Parathyroid adenoma (tissue), 2 donors: ENCODE measurements at regions not wholly inside any gene's neighbourhood (a gene's known extent, or its start where the extent isn't known, plus 50 kb on each side); places are given as distances from the start of the nearest gene placed in this dataset.

Experiments
- H2AFZ ChIP-seq: fragments of 300-600 bp; sonication (generic); one replicate; pipeline ENCODE4 v1.7.0; 2017; ENCODE audit warnings: antibody characterized with exemption, mild to moderate bottlenecking
- H3K27ac ChIP-seq: fragments of 300-600 bp; sonication (generic); one replicate; pipeline ENCODE4 v1.7.0; 2017
- H3K27me3 ChIP-seq: fragments of 300-600 bp; sonication (generic); one replicate; pipeline ENCODE4 v1.7.0; 2017; ENCODE audit warnings: low read length; ENCODE audit not compliant: control insufficient read depth, insufficient read depth
- H3K36me3 ChIP-seq: fragments of 300-600 bp; sonication (generic); one replicate; pipeline ENCODE4 v1.7.0; 2017; ENCODE audit warnings: low read length; ENCODE audit not compliant: control insufficient read depth, insufficient read depth
- H3K4me1 ChIP-seq: fragments of 300-600 bp; sonication (generic); one replicate; pipeline ENCODE4 v1.7.0; 2017; ENCODE audit warnings: control low read depth
- H3K4me2 ChIP-seq: fragments of 300-600 bp; sonication (generic); one replicate; pipeline ENCODE4 v1.7.0; 2017; ENCODE audit warnings: low read length
- H3K4me3 ChIP-seq: fragments of 300-600 bp; sonication (generic); one replicate; pipeline ENCODE4 v1.7.0; 2017; ENCODE audit warnings: low read depth, low read length
- H3K79me2 ChIP-seq: fragments of 300-600 bp; sonication (generic); one replicate; pipeline ENCODE4 v1.7.0; 2017; ENCODE audit warnings: control low read depth
- H3K9ac ChIP-seq: fragments of 300-600 bp; sonication (generic); one replicate; pipeline ENCODE4 v1.7.0; 2017; ENCODE audit warnings: mild to moderate bottlenecking
- H3K9me3 ChIP-seq: fragments of 300-600 bp; sonication (generic); one replicate; pipeline ENCODE4 v1.7.0; 2017; ENCODE audit warnings: low read length; ENCODE audit not compliant: control insufficient read depth
- CTCF ChIP-seq: fragments of 300-600 bp; sonication (generic); IDR thresholded peaks from one replicate; pipeline ENCODE4 v1.7.0; 2017; ENCODE audit warnings: antibody characterized with exemption, mild to moderate bottlenecking
- donor health status: primary hyperparathyroidism.

GRCh38 chr2:134770702-134771101 is 51.9 kb upstream of the TMEM163 start:
- no peaks in the 10 kb centered on the region for H3K9me3 ChIP-seq
- H3K9ac ChIP-seq: no peak overlapping the region
- no peaks in the 10 kb centered on the region for H3K36me3 ChIP-seq
- H3K27ac ChIP-seq: no peak overlapping the region
- no peak overlapping the region for H2AFZ ChIP-seq
- H3K4me1 ChIP-seq: peaks cover 14% of the 10 kb centered on the region
- H3K4me3 ChIP-seq: no peak overlapping the region
- no peak for TF ChIP-seq CTCF
- no peaks in the 10 kb centered on the region for H3K79me2 ChIP-seq
- H3K4me2 ChIP-seq: no peak overlapping the region
- H3K27me3 ChIP-seq: no peaks in the 10 kb centered on the region

GRCh38 chr2:134771313-134771801 is 52.6 kb upstream of the TMEM163 start:
- TF ChIP-seq CTCF: no peak
- Histone ChIP-seq H3K9ac (no peak overlapping the region), H3K79me2 (no peaks in the 10 kb centered on the region), H3K9me3 (no peaks in the 10 kb centered on the region), H3K4me3 (no peak overlapping the region), H3K36me3 (no peaks in the 10 kb centered on the region), H3K4me2 (no peak overlapping the region), H3K27ac (no peak overlapping the region), H3K4me1 (peaks cover 14% of the 10 kb centered on the region), H2AFZ (peak overlapping the region; percentile 29), H3K27me3 (no peaks in the 10 kb centered on the region)

- H3K4me1 ChIP-seq: peaks cover 14% of the 10 kb centered on the region
- no peak for TF ChIP-seq CTCF
Observed at GRCh38 chr2:134772493-134773169, 53.8 kb upstream of the TMEM163 start.

GRCh38 chr2:134773335-134773734 is 54.5 kb upstream of the TMEM163 start:
- Histone ChIP-seq H3K9ac (no peak overlapping the region), H3K27ac (no peak overlapping the region), H3K36me3 (no peaks in the 10 kb centered on the region), H3K27me3 (no peaks in the 10 kb centered on the region), H3K4me1 (peaks cover 14% of the 10 kb centered on the region), H3K79me2 (no peaks in the 10 kb centered on the region), H3K9me3 (no peaks in the 10 kb centered on the region), H3K4me3 (no peak overlapping the region), H2AFZ (peak overlapping the region; percentile 77), H3K4me2 (no peak overlapping the region)
- no peak for TF ChIP-seq CTCF

More at GRCh38 chr2:134772493-134773169, 53.8 kb upstream of the TMEM163 start:
- Histone ChIP-seq H2AFZ (no peak overlapping the region), H3K9me3 (no peaks in the 10 kb centered on the region), H3K27ac (no peak overlapping the region), H3K4me3 (no peak overlapping the region), H3K4me2 (no peak overlapping the region), H3K79me2 (no peaks in the 10 kb centered on the region), H3K9ac (no peak overlapping the region), H3K36me3 (no peaks in the 10 kb centered on the region), H3K27me3 (no peaks in the 10 kb centered on the region)
